ENCODE measurements at regions not wholly inside any gene's neighbourhood (a gene's known extent, or its start where the extent isn't known, plus 50 kb on each side); places are given as distances from the start of the nearest gene placed in this dataset.

DNA sequence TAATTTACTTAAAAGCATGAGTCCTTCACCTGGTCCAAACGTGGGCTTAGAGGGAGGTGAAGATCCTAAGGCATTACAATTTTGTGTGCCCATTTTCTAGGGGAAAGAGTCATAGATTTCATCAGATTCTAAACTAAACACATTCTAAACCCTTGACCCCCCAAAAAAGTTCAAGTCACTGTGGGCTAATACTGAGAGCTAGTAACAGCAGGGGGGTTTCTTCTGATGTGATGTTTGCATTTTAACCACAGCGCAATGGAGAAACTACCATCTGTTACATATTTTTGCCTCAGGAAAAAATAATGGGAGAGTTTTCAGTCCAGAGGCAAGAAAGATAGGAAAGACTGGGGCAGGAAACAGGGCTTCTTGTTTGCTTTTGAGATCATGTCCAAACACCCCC is 110.8 kb upstream of the SLC1A3 start:
- intact Hi-C loops (cut with DNase I), result no loop called here
- no peak for DNase-seq
- no peaks in the 10 kb centered on the region for H3K9me3 ChIP-seq
- TF ChIP-seq POLR2A (IDR thresholded peaks at IDR 0.05) (no peak), EP300 (IDR thresholded peaks at IDR 0.05) (no peak)
- TF ChIP-seq, protein P1, sequence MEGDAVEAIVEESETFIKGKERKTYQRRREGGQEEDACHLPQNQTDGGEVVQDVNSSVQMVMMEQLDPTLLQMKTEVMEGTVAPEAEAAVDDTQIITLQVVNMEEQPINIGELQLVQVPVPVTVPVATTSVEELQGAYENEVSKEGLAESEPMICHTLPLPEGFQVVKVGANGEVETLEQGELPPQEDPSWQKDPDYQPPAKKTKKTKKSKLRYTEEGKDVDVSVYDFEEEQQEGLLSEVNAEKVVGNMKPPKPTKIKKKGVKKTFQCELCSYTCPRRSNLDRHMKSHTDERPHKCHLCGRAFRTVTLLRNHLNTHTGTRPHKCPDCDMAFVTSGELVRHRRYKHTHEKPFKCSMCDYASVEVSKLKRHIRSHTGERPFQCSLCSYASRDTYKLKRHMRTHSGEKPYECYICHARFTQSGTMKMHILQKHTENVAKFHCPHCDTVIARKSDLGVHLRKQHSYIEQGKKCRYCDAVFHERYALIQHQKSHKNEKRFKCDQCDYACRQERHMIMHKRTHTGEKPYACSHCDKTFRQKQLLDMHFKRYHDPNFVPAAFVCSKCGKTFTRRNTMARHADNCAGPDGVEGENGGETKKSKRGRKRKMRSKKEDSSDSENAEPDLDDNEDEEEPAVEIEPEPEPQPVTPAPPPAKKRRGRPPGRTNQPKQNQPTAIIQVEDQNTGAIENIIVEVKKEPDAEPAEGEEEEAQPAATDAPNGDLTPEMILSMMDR (IDR thresholded peaks at IDR 0.05), result no peak
- H3K27me3 ChIP-seq, result no peaks in the 10 kb centered on the region
- H3K4me1 ChIP-seq (ENCODE audit: insufficient read depth), result no peaks in the 10 kb centered on the region
- no peaks in the 10 kb centered on the region for H3K36me3 ChIP-seq
- H3K4me3 ChIP-seq, result no peak overlapping the region
- no peak overlapping the region for H3K27ac ChIP-seq
- 42 to 59% (median 51%) methylated on average over 2 of the region's 2 CpGs for WGBS, 3 donors

DNA sequence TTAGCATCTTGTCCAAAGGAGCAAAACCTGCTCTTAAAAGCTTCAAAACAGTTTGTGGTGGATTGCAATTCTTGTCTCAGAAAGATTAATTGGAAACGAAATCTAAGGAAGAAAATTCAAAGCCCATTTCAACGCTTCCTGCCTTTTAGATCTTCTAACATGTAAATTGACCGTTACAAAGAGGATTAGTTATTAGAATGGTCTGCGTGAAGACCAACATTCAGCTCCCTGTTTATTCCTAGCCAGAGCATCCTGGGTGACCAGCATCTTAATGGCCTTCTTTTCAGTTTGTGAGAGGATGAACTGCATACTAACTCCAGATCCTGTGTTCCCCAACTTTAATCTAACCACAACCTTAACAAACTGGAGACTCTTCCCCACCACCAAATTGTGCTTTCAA is 109.9 kb upstream of the SLC1A3 start:
- H3K4me3 ChIP-seq, result no peak overlapping the region
- DNase-seq, result no peak
- H3K36me3 ChIP-seq, result no peaks in the 10 kb centered on the region
- no peaks in the 10 kb centered on the region for H3K9me3 ChIP-seq
- intact Hi-C loops (cut with DNase I), result no loop called here
- TF ChIP-seq EP300 (IDR thresholded peaks at IDR 0.05) (no peak), POLR2A (IDR thresholded peaks at IDR 0.05) (no peak)
- TF ChIP-seq, protein P1 (IDR thresholded peaks at IDR 0.05), result no peak
- WGBS, 3 donors, result 62 to 68% (median 63%) methylated on average over 4 of the region's 4 CpGs
- no peaks in the 10 kb centered on the region for H3K4me1 ChIP-seq (ENCODE audit: insufficient read depth)
- H3K27ac ChIP-seq, result no peak overlapping the region
- H3K27me3 ChIP-seq, result no peaks in the 10 kb centered on the region

DNA sequence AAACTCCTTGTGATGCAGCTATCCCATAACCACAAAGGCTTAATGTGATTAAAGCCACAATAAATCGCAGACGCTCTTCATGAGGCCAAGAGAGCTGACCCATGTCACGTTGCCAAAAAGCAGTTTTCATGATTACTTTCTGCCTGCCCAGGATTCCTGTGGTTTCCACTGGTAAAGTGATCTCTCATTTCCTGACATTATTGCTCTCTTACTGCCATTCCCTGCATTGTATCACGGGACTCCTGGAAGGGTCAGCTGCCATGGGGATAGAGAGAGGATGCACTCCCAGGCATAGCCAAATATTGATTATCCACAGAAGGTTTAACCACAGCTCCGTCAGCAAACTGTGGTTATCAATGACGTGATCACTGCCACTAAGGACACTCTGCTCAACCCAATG is 103.8 kb upstream of the SLC1A3 start:
- H3K36me3 ChIP-seq, result no peaks in the 10 kb centered on the region
- no peak for DNase-seq
- H3K9me3 ChIP-seq, result no peaks in the 10 kb centered on the region
- H3K4me3 ChIP-seq, result no peak overlapping the region
- 22 to 31% (median 28%) methylated on average over 6 of the region's 6 CpGs for WGBS, 3 donors
- no peaks in the 10 kb centered on the region for H3K4me1 ChIP-seq (ENCODE audit: insufficient read depth)
- intact Hi-C loops (cut with DNase I), result loop anchor here in 1 of 4 donors (10.0 kb wide), 1 partner anchor 98 kb away; no protein-coding TSS in a partner anchor
- no peaks in the 10 kb centered on the region for H3K27me3 ChIP-seq
- H3K27ac ChIP-seq, result no peak overlapping the region
- TF ChIP-seq EP300 (IDR thresholded peaks at IDR 0.05) (no peak), POLR2A (IDR thresholded peaks at IDR 0.05) (no peak)
- TF ChIP-seq, protein P1 (IDR thresholded peaks at IDR 0.05), result no peak

DNA sequence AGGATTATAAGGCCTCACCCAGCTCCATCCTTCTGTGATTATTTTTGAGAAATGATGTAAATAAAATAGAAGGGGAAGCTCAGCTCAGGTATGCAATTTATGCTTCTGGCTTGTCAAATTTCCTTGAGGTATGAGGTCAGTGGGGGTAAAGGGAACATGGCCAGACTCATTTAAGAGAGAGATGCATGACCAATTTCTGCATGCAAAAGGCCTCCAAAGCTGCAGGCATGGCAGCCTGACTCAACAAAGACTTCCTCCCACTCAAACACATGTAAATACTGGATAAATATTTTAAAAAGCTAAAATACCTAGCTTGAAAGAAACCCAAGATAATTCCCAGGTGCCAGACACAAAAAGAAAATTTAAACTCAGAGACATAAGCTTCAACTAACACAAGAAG is 101.4 kb upstream of the SLC1A3 start:
- no peak overlapping the region for H3K27ac ChIP-seq

More for the DNA sequence above, 101.4 kb upstream of the SLC1A3 start:
- no peak for TF ChIP-seq EP300 (IDR thresholded peaks at IDR 0.05)
- TF ChIP-seq, protein P1 (IDR thresholded peaks at IDR 0.05), result no peak
- TF ChIP-seq POLR2A (IDR thresholded peaks at IDR 0.05), result no peak
- intact Hi-C loops (cut with DNase I), result loop anchor here in 1 of 4 donors (10.0 kb wide), 1 partner anchor 100 kb away; no protein-coding TSS in a partner anchor
- Histone ChIP-seq H3K4me1 (ENCODE audit: insufficient read depth) (no peaks in the 10 kb centered on the region), H3K4me3 (no peak overlapping the region), H3K27me3 (no peaks in the 10 kb centered on the region), H3K36me3 (no peaks in the 10 kb centered on the region), H3K9me3 (no peaks in the 10 kb centered on the region)
- no peak for DNase-seq
